Choroid plexus epithelial cell (primary cell): ENCODE measurements at regions not wholly inside any gene's neighbourhood (a gene's known extent, or its start where the extent isn't known, plus 50 kb on each side); places are given as distances from the start of the nearest gene placed in this dataset.

Experiments used
- DNase-seq: peaks from one replicate; pipeline ENCODE4 v3.0.0-alpha.2; 2010; ENCODE audit warnings: low read depth
- H3K4me3 ChIP-seq: 2 replicates; pipeline ENCODE4 v1.5.1; 2011; ENCODE audit warnings: low read depth, mild to moderate bottlenecking, control low read depth, low read length, moderate library complexity
- TF ChIP-seq, protein P1 (sequence below): conservative IDR thresholded peaks from 2 replicates; pipeline ENCODE4 v1.5.1; 2011; ENCODE audit warnings: low read depth, mild to moderate bottlenecking, control low read depth, inconsistent platforms, low read length, moderate library complexity

DNA sequence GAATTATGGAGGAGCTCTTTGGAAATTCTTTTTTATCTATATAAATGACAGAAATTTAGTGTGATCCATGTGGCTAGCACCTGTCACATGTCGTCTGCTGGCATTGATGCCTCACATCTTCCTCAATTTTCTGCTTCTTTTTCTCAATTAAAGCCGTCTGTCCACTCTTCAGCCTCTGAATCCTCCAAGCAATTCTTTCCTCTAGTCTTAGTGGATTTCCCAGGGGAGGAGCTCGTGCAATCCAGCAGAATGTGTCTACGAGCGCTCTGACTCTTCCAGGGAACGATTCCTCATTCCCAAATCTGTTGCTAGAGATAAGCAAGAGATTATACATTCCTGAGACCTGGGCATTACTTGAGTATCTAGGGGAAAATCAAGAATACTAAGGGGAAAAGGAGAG is 176.6 kb downstream of the EMP1 start:
- no peak overlapping the region for H3K4me3 ChIP-seq
- no peak for DNase-seq
- TF ChIP-seq, protein P1, sequence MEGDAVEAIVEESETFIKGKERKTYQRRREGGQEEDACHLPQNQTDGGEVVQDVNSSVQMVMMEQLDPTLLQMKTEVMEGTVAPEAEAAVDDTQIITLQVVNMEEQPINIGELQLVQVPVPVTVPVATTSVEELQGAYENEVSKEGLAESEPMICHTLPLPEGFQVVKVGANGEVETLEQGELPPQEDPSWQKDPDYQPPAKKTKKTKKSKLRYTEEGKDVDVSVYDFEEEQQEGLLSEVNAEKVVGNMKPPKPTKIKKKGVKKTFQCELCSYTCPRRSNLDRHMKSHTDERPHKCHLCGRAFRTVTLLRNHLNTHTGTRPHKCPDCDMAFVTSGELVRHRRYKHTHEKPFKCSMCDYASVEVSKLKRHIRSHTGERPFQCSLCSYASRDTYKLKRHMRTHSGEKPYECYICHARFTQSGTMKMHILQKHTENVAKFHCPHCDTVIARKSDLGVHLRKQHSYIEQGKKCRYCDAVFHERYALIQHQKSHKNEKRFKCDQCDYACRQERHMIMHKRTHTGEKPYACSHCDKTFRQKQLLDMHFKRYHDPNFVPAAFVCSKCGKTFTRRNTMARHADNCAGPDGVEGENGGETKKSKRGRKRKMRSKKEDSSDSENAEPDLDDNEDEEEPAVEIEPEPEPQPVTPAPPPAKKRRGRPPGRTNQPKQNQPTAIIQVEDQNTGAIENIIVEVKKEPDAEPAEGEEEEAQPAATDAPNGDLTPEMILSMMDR, result no peak

DNA sequence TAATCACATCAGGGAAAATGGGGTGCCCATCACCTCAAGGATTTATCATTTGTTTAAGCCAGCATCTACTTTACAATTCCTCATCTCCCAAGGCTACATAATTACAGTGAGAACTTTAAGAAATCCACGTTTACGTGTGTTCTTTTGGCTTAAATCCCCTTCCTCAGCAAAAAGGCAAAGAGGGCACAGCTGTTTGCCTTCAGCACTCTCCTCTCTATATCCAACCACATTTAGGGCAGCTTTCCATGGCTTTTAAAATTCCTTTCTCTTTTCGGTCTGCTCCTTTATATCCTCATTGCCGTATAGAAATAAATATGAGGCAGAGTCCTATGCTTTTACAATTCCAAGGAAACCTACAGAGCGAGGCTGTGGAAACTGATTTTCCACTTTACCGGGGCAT is 175.9 kb downstream of the EMP1 start:
- no peak overlapping the region for H3K4me3 ChIP-seq
- DNase-seq, result no peak
- TF ChIP-seq, protein P1, result no peak

DNA sequence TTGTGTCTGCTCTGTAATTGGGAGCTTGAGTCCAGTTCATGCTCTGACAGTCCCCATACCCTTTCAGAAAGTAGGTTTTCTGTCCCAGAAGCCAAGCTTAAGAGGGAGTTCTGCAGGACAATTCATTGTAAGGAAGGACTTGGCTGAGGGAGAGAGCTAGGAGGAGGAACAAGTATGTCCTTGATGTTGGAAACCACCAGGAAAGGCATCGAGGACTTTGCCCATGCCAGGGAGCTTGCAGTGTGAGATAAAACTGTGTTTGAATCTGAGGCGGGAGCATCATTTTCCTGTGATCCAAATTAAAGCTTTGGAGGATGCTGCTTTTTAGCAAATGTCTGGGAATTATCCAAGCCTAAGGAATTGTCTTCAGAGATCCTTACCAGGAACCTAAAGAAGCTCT is 175.3 kb downstream of the EMP1 start:
- no peak overlapping the region for H3K4me3 ChIP-seq
- no peak for DNase-seq
- TF ChIP-seq, protein P1, result no peak

DNA sequence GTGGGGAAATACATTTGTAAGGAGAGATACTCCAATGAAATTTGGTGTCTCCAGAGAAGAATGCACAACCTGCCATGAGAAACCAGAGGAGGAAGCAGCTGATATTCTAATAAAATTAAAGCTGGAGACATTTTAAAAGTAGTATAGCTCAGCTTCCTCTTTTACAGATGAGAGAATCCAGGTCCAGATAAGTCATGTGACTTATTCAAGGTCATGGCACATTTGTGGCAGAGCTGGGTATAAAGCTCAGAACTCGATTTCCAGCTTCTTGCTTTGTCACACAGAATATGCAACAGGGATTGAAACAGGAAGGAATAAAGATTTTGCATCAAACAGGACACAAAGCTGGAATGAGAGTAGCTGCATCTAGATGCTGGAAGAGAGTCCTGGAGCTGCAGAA is 174.8 kb downstream of the EMP1 start:
- H3K4me3 ChIP-seq, result no peak overlapping the region
- DNase-seq, result no peak

DNA sequence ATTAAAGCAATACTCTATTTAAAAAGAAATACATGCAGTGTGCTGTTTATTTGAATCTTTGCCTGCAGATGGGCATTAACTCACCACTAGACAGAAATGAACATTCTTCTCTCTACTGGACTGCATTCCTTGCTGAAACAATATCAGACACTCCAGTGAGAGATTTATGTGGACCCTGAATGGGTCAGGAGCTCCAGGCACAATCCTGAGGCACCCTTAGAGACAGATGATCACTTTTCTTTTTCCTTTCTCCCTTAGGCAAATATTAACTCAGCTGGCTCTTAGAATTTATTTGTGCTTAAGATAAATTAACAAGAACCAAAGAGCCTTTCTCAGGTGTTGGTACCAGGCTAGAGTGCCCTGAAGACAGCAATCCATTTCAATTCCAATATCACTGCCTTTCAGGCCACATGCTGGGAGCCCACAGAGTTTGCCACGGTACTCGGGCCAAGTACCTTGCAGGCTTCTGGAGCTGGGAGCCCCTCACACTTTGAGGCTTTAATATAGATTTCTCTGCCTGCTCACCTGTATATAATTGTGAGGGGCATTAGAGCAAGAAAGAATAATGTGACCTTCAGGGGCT is 173.0 kb downstream of the EMP1 start:
- H3K4me3 ChIP-seq, result no peak overlapping the region
- TF ChIP-seq, protein P1, result no peak
- no peak for DNase-seq

More for the DNA sequence above, 174.8 kb downstream of the EMP1 start:
- TF ChIP-seq, protein P1, result no peak

DNA sequence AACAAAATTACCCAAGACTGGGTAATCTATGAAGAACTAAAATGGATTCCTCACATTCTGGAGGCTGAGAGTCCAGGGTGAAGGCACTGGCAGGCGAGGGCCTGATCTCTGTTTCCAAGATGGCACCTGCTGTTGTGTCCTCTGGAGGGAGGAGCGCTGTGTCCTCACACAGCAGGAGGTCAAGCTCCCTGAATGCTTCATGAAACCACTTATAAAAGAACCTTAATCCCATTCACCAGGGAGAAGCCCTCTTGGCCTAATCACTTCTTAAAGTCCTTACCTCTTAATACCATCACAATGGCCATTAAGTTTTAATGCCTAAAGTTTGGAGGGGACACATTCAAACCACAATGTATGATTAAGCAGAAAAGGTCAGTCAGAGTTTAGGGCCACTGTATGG is 172.4 kb downstream of the EMP1 start:
- no peak overlapping the region for H3K4me3 ChIP-seq
- TF ChIP-seq, protein P1, result no peak
- no peak for DNase-seq

DNA sequence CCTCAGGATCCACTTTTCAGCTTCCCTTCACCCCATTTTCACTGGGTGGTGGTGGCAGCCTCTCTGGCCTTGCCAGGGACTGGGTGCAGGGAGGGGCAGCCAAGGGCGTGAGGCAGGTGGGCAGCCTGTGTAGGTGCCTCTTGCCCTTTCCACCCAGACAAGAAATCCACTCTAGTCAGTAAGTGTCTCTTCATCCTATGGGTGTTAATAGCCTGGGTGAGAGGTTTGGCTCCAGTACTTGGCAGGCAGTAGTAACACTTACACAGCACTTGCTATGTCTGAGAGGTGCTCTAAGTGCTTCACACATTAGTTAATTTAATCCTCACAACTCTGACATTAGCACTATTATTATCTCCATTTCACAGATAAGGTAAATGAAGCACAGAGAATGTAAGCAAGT is 171.9 kb downstream of the EMP1 start:
- DNase-seq, result no peak
- TF ChIP-seq, protein P1, result no peak
- no peak overlapping the region for H3K4me3 ChIP-seq
